ENCODE measurements at regions not wholly inside any gene's neighbourhood (a gene's known extent, or its start where the extent isn't known, plus 50 kb on each side); places are given as distances from the start of the nearest gene placed in this dataset.

DNA sequence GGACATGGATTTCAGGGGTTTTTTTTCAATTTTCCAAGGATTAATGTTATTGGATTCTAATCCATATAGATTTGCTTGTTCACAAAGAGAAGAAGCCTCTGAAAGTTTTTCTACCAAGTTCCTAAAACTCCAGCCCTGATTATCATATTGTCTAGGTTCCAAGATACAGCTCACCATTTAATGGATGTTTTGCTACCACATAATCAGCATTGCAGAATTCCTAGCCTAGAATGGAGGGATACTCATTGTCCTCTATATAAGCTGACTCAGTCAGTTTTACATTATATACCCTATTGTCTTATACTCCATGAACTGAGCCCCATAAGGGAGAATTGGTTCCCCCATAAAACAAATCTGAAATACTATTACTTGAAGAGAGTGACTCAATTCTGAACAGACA lies 664.7 kb upstream of the FAM241A start:
- Histone ChIP-seq H3K36me3 (ENCODE audit: control insufficient read depth in 5 of 5, insufficient read depth in 5 of 5, low read length in 5 of 5) (no peaks in the 10 kb centered on the region), H3K9ac (ENCODE audit: low read length in 5 of 5) (no peak overlapping the region), H3K27me3 (ENCODE audit: control insufficient read depth in 5 of 5, insufficient read depth in 4 of 5, low read length in 5 of 5) (no peaks in the 10 kb centered on the region), H3K4me1 (ENCODE audit: control insufficient read depth in 5 of 5, insufficient read depth in 5 of 5, low read length in 5 of 5) (no peaks in the 10 kb centered on the region), H3K27ac (ENCODE audit: low read depth, low read length) (no peak overlapping the region), H3K4me3 (ENCODE audit: low read depth in 1 of 5, low read length in 5 of 5) (no peak overlapping the region), H3K9me3 (ENCODE audit: control insufficient read depth in 5 of 5, low read length in 5 of 5) (peaks cover 0 to 4% (median 0%) of the 10 kb centered on the region in 5 donors)

DNA sequence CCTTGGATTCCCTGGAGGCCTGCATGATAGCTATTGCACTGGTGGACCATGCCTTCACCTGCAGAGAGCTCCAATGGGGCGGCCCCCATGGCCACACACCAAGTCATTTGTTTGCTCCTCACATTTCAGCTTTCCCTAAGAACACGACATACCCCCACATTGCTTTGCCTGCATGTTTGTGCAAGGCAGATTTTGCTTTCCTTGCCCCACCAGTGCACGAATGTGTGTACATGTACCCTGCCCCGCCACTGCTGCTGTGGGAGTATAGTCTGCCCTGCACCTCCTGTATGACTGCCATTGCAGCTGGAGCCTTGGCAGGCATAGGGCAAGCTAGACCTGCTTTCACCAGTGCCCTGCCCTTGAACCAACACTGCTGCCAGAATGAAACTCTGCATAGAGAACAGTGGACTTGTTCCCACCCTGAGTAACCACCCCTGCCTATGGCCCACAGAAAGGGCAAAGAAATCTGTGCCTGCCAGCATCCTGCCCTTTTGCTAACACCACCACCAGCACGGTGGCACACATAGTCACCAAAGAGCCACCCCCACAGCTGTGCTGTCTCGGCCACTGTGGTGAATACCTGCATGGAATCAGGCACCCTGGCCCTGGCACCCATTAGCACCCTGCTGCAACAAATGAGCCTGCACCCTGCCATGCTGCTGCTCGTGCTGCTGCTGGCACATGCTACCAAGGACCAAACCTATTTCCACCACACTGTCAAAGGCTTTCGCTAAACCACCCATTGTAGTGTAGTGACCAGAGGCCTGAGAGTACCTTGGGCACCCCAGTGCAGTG lies 661.7 kb upstream of the FAM241A start:
- Histone ChIP-seq H3K36me3 (ENCODE audit: control insufficient read depth in 5 of 5, insufficient read depth in 5 of 5, low read length in 5 of 5) (no peaks in the 10 kb centered on the region), H3K27me3 (ENCODE audit: control insufficient read depth in 5 of 5, insufficient read depth in 4 of 5, low read length in 5 of 5) (no peaks in the 10 kb centered on the region), H3K4me3 (ENCODE audit: low read depth in 1 of 5, low read length in 5 of 5) (no peak overlapping the region), H3K27ac (ENCODE audit: low read depth, low read length) (no peak overlapping the region), H3K9ac (ENCODE audit: low read length in 5 of 5) (no peak overlapping the region), H3K4me1 (ENCODE audit: control insufficient read depth in 5 of 5, insufficient read depth in 5 of 5, low read length in 5 of 5) (no peaks in the 10 kb centered on the region), H3K9me3 (ENCODE audit: control insufficient read depth in 5 of 5, low read length in 5 of 5) (peaks cover 0 to 4% (median 0%) of the 10 kb centered on the region in 5 donors)

DNA sequence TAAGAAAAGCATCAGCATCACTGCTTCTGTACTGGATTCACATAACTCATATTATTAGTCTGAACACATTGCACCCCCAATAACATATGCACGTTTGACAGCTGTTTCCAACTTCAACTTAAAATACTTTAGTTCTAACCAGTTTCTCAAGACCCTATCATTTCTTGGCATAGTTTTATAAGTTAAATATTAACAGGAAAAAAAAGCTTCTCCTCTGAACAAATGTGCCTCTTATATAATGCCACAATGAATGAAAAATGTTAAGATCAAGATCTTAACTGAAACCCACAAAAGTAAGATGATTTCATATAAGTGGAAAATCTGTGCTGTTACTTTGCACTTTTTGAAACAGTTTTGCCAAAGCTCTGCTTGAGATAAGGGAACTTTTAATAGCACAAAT lies 652.8 kb upstream of the FAM241A start:
- no peaks in the 10 kb centered on the region for H3K4me1 ChIP-seq (ENCODE audit: control insufficient read depth in 5 of 5, insufficient read depth in 5 of 5, low read length in 5 of 5)
- no peaks in the 10 kb centered on the region for H3K27me3 ChIP-seq (ENCODE audit: control insufficient read depth in 5 of 5, insufficient read depth in 4 of 5, low read length in 5 of 5)
- H3K4me3 ChIP-seq (ENCODE audit: low read depth in 1 of 5, low read length in 5 of 5), result no peak overlapping the region
- no peaks in the 10 kb centered on the region for H3K9me3 ChIP-seq (ENCODE audit: control insufficient read depth in 5 of 5, low read length in 5 of 5)
- H3K27ac ChIP-seq (ENCODE audit: low read depth, low read length), result no peak overlapping the region
- no peaks in the 10 kb centered on the region for H3K36me3 ChIP-seq (ENCODE audit: control insufficient read depth in 5 of 5, insufficient read depth in 5 of 5, low read length in 5 of 5)
- no peak overlapping the region for H3K9ac ChIP-seq (ENCODE audit: low read length in 5 of 5)

DNA sequence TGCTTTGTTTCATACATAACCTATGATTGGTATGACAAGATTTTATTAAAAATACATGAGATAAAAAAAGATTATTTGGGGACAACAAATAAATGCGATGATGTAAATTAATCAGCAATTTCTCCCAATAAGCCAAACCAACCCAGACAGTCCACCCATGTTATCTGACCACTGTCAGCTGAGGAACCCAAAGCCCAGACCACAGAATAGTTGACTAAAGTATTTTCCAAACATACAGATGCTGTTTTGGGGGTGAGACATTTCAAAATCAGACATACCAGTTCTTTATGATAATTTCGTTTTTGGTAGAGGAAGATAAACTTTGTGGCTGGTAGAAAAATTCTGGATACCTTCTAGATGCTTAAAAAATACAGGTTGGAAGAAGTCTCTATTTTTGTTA lies 650.8 kb upstream of the FAM241A start:
- Histone ChIP-seq H3K4me3 (ENCODE audit: low read depth in 1 of 5, low read length in 5 of 5) (no peak overlapping the region), H3K4me1 (ENCODE audit: control insufficient read depth in 5 of 5, insufficient read depth in 5 of 5, low read length in 5 of 5) (no peaks in the 10 kb centered on the region), H3K36me3 (ENCODE audit: control insufficient read depth in 5 of 5, insufficient read depth in 5 of 5, low read length in 5 of 5) (no peaks in the 10 kb centered on the region), H3K27ac (ENCODE audit: low read depth, low read length) (no peak overlapping the region), H3K9ac (ENCODE audit: low read length in 5 of 5) (no peak overlapping the region), H3K27me3 (ENCODE audit: control insufficient read depth in 5 of 5, insufficient read depth in 4 of 5, low read length in 5 of 5) (no peaks in the 10 kb centered on the region), H3K9me3 (ENCODE audit: control insufficient read depth in 5 of 5, low read length in 5 of 5) (no peaks in the 10 kb centered on the region)

DNA sequence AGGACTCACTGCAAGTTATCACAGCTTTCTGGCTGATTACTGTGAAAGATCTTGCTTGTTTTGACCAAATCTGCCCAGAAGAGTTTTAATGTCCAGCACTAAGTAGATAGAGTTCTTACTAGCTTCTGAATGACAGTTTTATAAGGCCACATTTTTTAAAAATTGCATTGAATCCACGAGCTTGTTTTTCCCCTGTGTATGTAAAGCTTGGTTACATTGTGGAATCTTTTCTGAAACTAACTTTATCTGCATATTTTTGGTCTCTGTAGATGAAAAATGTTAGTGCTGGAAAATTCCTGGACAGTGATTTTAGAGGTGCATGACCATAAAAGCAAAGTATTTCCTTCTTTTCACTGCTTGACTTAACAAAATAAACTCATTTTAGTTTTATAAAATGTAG lies 650.3 kb upstream of the FAM241A start:
- Histone ChIP-seq H3K27ac (ENCODE audit: low read depth, low read length) (no peak overlapping the region), H3K27me3 (ENCODE audit: control insufficient read depth in 5 of 5, insufficient read depth in 4 of 5, low read length in 5 of 5) (no peaks in the 10 kb centered on the region), H3K4me3 (ENCODE audit: low read depth in 1 of 5, low read length in 5 of 5) (no peak overlapping the region), H3K36me3 (ENCODE audit: control insufficient read depth in 5 of 5, insufficient read depth in 5 of 5, low read length in 5 of 5) (no peaks in the 10 kb centered on the region), H3K9me3 (ENCODE audit: control insufficient read depth in 5 of 5, low read length in 5 of 5) (no peaks in the 10 kb centered on the region), H3K4me1 (ENCODE audit: control insufficient read depth in 5 of 5, insufficient read depth in 5 of 5, low read length in 5 of 5) (no peaks in the 10 kb centered on the region), H3K9ac (ENCODE audit: low read length in 5 of 5) (no peak overlapping the region)

DNA sequence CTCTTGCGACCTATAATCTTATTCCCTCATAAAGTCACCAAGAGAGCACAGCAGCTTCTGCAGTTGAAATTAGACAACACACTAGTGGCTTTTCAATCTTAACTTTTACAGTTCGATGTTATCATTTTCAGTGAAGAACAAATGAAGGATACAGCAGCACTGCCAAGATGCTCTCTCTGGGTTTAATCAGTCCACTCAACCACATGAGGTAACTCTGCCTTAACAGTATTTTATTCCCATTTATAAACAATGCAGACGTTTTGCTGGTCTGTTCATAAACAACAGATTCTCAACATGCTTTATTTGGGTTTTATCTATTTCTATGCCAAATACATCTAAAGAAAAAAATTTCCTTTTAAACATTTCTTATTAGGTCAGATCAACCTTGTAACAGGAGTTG lies 646.0 kb upstream of the FAM241A start:
- no peak overlapping the region for H3K27ac ChIP-seq (ENCODE audit: low read depth, low read length)
- H3K4me3 ChIP-seq (ENCODE audit: low read depth in 1 of 5, low read length in 5 of 5), result no peak overlapping the region
- no peaks in the 10 kb centered on the region for H3K9me3 ChIP-seq (ENCODE audit: control insufficient read depth in 5 of 5, low read length in 5 of 5)
- H3K4me1 ChIP-seq (ENCODE audit: control insufficient read depth in 5 of 5, insufficient read depth in 5 of 5, low read length in 5 of 5), result no peaks in the 10 kb centered on the region
- no peaks in the 10 kb centered on the region for H3K36me3 ChIP-seq (ENCODE audit: control insufficient read depth in 5 of 5, insufficient read depth in 5 of 5, low read length in 5 of 5)
- H3K9ac ChIP-seq (ENCODE audit: low read length in 5 of 5), result no peak overlapping the region
- no peaks in the 10 kb centered on the region for H3K27me3 ChIP-seq (ENCODE audit: control insufficient read depth in 5 of 5, insufficient read depth in 4 of 5, low read length in 5 of 5)

DNA sequence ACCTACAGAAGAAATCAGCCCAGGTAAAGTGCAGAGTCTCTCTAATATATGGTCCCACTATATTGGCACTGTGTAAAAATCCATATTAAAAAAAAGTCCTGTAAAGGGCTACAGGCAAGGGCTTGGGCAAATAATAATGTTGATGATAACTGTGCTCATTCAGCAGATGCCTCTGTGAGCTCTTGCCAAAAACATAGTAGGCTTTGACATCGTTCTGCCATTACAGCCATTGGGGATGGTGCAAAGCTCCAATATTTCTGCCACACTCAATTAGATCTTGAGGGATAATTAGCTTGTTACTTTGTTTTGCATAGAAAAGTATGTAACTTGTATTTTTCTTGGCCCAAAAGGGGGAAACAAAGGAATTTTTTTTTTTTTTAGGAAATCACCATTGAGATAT lies 645.5 kb upstream of the FAM241A start:
- H3K4me3 ChIP-seq (ENCODE audit: low read depth in 1 of 5, low read length in 5 of 5), result no peak overlapping the region
- H3K27ac ChIP-seq (ENCODE audit: low read depth, low read length), result no peak overlapping the region
- H3K9me3 ChIP-seq (ENCODE audit: control insufficient read depth in 5 of 5, low read length in 5 of 5), result no peaks in the 10 kb centered on the region
- H3K27me3 ChIP-seq (ENCODE audit: control insufficient read depth in 5 of 5, insufficient read depth in 4 of 5, low read length in 5 of 5), result no peaks in the 10 kb centered on the region
- no peak overlapping the region for H3K9ac ChIP-seq (ENCODE audit: low read length in 5 of 5)
- no peaks in the 10 kb centered on the region for H3K36me3 ChIP-seq (ENCODE audit: control insufficient read depth in 5 of 5, insufficient read depth in 5 of 5, low read length in 5 of 5)
- no peaks in the 10 kb centered on the region for H3K4me1 ChIP-seq (ENCODE audit: control insufficient read depth in 5 of 5, insufficient read depth in 5 of 5, low read length in 5 of 5)

DNA sequence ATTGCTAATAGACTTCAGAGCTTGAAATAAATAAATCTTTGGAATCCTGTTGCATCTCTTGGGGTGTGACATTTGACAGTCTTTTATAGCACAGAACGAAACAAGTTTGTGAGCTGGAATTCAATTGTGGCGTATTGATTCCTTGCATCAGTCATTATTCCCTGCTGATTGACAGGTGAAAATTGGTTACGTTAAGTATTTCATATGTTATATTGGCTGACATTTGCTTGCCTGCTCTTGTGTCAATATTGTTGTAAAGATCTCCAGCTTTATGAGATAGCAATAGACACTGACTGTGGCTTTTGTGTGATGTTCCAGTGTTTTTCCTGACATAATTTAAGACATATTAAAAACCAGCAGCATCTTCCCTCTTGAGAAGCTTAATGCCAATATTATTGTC lies 644.4 kb upstream of the FAM241A start:
- Histone ChIP-seq H3K36me3 (ENCODE audit: control insufficient read depth in 5 of 5, insufficient read depth in 5 of 5, low read length in 5 of 5) (no peaks in the 10 kb centered on the region), H3K9ac (ENCODE audit: low read length in 5 of 5) (no peak overlapping the region), H3K4me1 (ENCODE audit: control insufficient read depth in 5 of 5, insufficient read depth in 5 of 5, low read length in 5 of 5) (no peaks in the 10 kb centered on the region), H3K9me3 (ENCODE audit: control insufficient read depth in 5 of 5, low read length in 5 of 5) (no peaks in the 10 kb centered on the region), H3K27me3 (ENCODE audit: control insufficient read depth in 5 of 5, insufficient read depth in 4 of 5, low read length in 5 of 5) (no peaks in the 10 kb centered on the region), H3K27ac (ENCODE audit: low read depth, low read length) (no peak overlapping the region), H3K4me3 (ENCODE audit: low read depth in 1 of 5, low read length in 5 of 5) (no peak overlapping the region)

DNA sequence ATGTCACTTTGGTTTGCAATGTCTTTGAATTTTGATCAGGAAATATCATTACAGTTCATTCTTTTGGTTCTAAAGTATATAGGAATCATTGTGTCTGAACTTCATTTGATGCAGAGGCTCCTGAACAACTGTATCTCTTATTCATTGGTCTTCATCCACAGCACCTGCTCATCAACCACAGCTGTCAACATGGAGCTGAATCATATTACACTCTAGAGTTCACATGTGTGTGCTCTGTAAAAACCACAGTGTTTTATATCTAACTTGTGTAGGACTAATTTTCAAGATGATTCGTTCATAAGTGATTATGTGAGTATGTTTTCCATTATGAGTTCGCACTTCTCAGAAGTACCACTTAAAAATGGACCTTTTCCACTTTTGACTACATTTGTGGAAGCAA lies 643.3 kb upstream of the FAM241A start:
- Histone ChIP-seq H3K36me3 (ENCODE audit: control insufficient read depth in 5 of 5, insufficient read depth in 5 of 5, low read length in 5 of 5) (no peaks in the 10 kb centered on the region), H3K27ac (ENCODE audit: low read depth, low read length) (no peak overlapping the region), H3K4me3 (ENCODE audit: low read depth in 1 of 5, low read length in 5 of 5) (no peak overlapping the region), H3K27me3 (ENCODE audit: control insufficient read depth in 5 of 5, insufficient read depth in 4 of 5, low read length in 5 of 5) (no peaks in the 10 kb centered on the region), H3K9me3 (ENCODE audit: control insufficient read depth in 5 of 5, low read length in 5 of 5) (no peaks in the 10 kb centered on the region), H3K4me1 (ENCODE audit: control insufficient read depth in 5 of 5, insufficient read depth in 5 of 5, low read length in 5 of 5) (no peaks in the 10 kb centered on the region), H3K9ac (ENCODE audit: low read length in 5 of 5) (no peak overlapping the region)

DNA sequence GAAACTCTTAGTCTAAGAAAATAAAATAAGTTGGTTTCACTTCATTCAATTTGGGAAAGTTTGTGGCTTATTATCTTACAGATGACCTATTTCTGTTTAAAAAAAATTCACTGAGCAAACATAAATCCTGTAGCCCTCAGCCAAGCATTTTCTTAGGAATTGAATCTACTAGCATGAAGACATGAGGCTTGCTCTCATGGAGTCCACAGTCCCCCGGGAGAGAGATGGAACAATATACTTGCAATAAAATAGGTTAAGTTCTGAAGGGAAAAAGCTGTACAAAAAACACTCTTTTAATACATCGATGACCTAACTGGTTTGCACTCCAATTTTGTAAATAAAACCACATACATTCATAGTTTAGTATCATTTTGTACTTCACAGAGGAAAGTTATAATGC lies 642.6 kb upstream of the FAM241A start:
- Histone ChIP-seq H3K4me3 (ENCODE audit: low read depth in 1 of 5, low read length in 5 of 5) (no peak overlapping the region), H3K36me3 (ENCODE audit: control insufficient read depth in 5 of 5, insufficient read depth in 5 of 5, low read length in 5 of 5) (no peaks in the 10 kb centered on the region), H3K27me3 (ENCODE audit: control insufficient read depth in 5 of 5, insufficient read depth in 4 of 5, low read length in 5 of 5) (no peaks in the 10 kb centered on the region), H3K27ac (ENCODE audit: low read depth, low read length) (no peak overlapping the region), H3K9ac (ENCODE audit: low read length in 5 of 5) (no peak overlapping the region), H3K4me1 (ENCODE audit: control insufficient read depth in 5 of 5, insufficient read depth in 5 of 5, low read length in 5 of 5) (no peaks in the 10 kb centered on the region), H3K9me3 (ENCODE audit: control insufficient read depth in 5 of 5, low read length in 5 of 5) (no peaks in the 10 kb centered on the region)

All from subcutaneous abdominal adipose tissue (tissue), 5 donors.